ENCODE measurements at regions not wholly inside any gene's neighbourhood (a gene's known extent, or its start where the extent isn't known, plus 50 kb on each side); places are given as distances from the start of the nearest gene placed in this dataset.

DNA sequence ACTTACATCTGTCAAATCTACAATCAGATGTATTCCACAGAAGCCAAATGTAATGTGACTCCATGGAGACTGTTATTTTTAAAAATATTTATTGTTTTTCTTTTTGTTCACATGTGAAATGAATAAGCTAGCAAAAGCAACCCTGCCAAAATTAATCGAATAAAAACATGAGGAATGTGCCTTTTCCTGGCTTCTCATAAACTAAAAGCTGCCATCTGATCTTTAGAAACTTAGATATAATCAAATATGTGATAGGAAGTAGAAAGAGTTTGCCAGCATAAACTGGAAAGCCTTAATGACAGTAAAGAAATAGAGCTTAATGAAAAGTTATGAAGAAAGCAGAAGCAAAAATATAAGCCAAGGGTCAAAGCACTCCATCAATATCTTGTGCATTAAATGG lies 1724.7 kb upstream of the WWC1 start:
- TF ChIP-seq CTCF (IDR thresholded peaks at IDR 0.05) (no peak), POLR2A (IDR thresholded peaks at IDR 0.05) (no peak)
